ENCODE measurements at regions not wholly inside any gene's neighbourhood (a gene's known extent, or its start where the extent isn't known, plus 50 kb on each side); places are given as distances from the start of the nearest gene placed in this dataset.

- no peak for TF ChIP-seq CTCF (conservative IDR thresholded peaks at IDR 0.05; ENCODE audit: low read length)
- no peak for TF ChIP-seq EZH2phosphoT487 (IDR thresholded peaks at IDR 0.05; ENCODE audit: borderline replicate concordance, low read depth, low read length)
Observed at GRCh38 chr10:100693821-100694220, 51.6 kb upstream of the PAX2 start.

All from OCI-LY7 (cell line).